ENCODE measurements at regions not wholly inside any gene's neighbourhood (a gene's known extent, or its start where the extent isn't known, plus 50 kb on each side); places are given as distances from the start of the nearest gene placed in this dataset.

DNA sequence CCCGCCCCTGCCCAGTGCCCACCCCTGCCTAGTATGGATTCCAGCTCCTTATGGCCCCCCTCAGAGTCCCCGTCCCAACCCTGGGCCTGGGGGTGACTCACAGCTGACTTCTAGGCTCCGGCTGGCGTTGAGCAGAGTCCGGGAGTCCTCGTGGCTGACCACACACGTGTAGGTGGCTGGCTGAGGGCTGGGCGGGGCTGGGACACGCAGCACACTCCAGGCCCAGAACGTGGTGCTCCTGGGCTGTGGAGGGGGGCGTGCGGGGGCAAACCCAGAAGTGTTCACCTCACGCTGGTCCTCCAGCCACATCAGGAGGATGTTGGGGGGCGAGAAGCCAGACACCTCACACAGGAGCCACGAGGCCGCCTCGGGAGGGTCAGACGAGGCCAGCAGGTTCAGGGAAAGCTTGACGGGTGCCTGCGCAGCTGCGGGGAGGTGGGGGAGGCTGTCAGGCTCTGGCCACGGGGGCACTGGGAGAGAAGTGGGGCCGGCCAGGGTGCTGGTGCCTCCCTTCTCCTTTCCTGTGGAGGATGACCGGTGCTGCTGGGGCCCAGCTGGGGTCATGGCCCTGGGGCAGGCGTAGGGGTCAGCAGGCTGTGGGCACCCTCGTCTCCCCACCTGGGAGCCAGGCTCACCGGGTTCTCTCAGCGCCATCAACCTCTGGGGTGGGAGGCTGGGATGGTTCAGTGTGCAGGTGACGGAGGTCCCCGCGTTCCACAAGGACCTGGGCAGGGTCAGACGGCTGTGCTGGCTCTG is 314.1 kb downstream of the TMEM121 start:
- no peak for DNase-seq (ENCODE audit: low read depth in 1 of 2, low spot score in 1 of 2)
- no peak overlapping the region for H3K27ac ChIP-seq
- no peaks in the 10 kb centered on the region for H3K9me3 ChIP-seq (ENCODE audit: low read depth)
- H3K4me3 ChIP-seq, result no peak overlapping the region
- no peaks in the 10 kb centered on the region for H3K27me3 ChIP-seq
- H3K36me3 ChIP-seq, result no peaks in the 10 kb centered on the region
- TF ChIP-seq, protein P1, sequence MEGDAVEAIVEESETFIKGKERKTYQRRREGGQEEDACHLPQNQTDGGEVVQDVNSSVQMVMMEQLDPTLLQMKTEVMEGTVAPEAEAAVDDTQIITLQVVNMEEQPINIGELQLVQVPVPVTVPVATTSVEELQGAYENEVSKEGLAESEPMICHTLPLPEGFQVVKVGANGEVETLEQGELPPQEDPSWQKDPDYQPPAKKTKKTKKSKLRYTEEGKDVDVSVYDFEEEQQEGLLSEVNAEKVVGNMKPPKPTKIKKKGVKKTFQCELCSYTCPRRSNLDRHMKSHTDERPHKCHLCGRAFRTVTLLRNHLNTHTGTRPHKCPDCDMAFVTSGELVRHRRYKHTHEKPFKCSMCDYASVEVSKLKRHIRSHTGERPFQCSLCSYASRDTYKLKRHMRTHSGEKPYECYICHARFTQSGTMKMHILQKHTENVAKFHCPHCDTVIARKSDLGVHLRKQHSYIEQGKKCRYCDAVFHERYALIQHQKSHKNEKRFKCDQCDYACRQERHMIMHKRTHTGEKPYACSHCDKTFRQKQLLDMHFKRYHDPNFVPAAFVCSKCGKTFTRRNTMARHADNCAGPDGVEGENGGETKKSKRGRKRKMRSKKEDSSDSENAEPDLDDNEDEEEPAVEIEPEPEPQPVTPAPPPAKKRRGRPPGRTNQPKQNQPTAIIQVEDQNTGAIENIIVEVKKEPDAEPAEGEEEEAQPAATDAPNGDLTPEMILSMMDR (IDR thresholded peaks at IDR 0.05; ENCODE audit: low read depth, low read length), result no peak
- no peaks in the 10 kb centered on the region for H3K4me1 ChIP-seq (ENCODE audit: low read depth)

- H3K9me3 ChIP-seq (ENCODE audit: low read depth), result no peaks in the 10 kb centered on the region
- TF ChIP-seq, protein P1 (IDR thresholded peaks at IDR 0.05; ENCODE audit: low read depth, low read length), result no peak
- H3K4me1 ChIP-seq (ENCODE audit: low read depth), result no peaks in the 10 kb centered on the region
- no peaks in the 10 kb centered on the region for H3K36me3 ChIP-seq
- DNase-seq (ENCODE audit: low read depth in 1 of 2, low spot score in 1 of 2), result no peak
- H3K27ac ChIP-seq, result no peak overlapping the region
- H3K4me3 ChIP-seq, result no peak overlapping the region
- no peaks in the 10 kb centered on the region for H3K27me3 ChIP-seq
Measured at GRCh38 chr14:105841022-105842009, 314.9 kb downstream of the TMEM121 start.

GRCh38 chr14:105842105-105842504 is 315.7 kb downstream of the TMEM121 start:
- DNase-seq (ENCODE audit: low read depth in 1 of 2, low spot score in 1 of 2), result no peak
- H3K27ac ChIP-seq, result no peak overlapping the region
- H3K4me3 ChIP-seq, result no peak overlapping the region
- H3K9me3 ChIP-seq (ENCODE audit: low read depth), result no peaks in the 10 kb centered on the region
- H3K36me3 ChIP-seq, result no peaks in the 10 kb centered on the region
- H3K4me1 ChIP-seq (ENCODE audit: low read depth), result no peaks in the 10 kb centered on the region
- TF ChIP-seq, protein P1 (IDR thresholded peaks at IDR 0.05; ENCODE audit: low read depth, low read length), result no peak
- no peaks in the 10 kb centered on the region for H3K27me3 ChIP-seq

GRCh38 chr14:105843444-105844046 is 317.2 kb downstream of the TMEM121 start:
- DNase-seq (ENCODE audit: low read depth in 1 of 2, low spot score in 1 of 2), result no peak
- TF ChIP-seq, protein P1 (IDR thresholded peaks at IDR 0.05; ENCODE audit: low read depth, low read length), result no peak
- no peaks in the 10 kb centered on the region for H3K4me1 ChIP-seq (ENCODE audit: low read depth)
- H3K27me3 ChIP-seq, result no peaks in the 10 kb centered on the region
- H3K9me3 ChIP-seq (ENCODE audit: low read depth), result no peaks in the 10 kb centered on the region
- no peaks in the 10 kb centered on the region for H3K36me3 ChIP-seq
- no peak overlapping the region for H3K4me3 ChIP-seq
- H3K27ac ChIP-seq, result no peak overlapping the region

- no peak for DNase-seq (ENCODE audit: low read depth in 1 of 2, low spot score in 1 of 2)
- Histone ChIP-seq H3K9me3 (ENCODE audit: low read depth) (no peaks in the 10 kb centered on the region), H3K36me3 (no peaks in the 10 kb centered on the region)
Measured at GRCh38 chr14:105844047-105844630, 317.8 kb downstream of the TMEM121 start.

More at GRCh38 chr14:105844047-105844630, 317.8 kb downstream of the TMEM121 start:
- H3K27ac ChIP-seq, result no peak overlapping the region
- no peaks in the 10 kb centered on the region for H3K4me1 ChIP-seq (ENCODE audit: low read depth)
- H3K27me3 ChIP-seq, result no peaks in the 10 kb centered on the region
- no peak overlapping the region for H3K4me3 ChIP-seq
- TF ChIP-seq, protein P1 (IDR thresholded peaks at IDR 0.05; ENCODE audit: low read depth, low read length), result no peak
